Ecto neural progenitor cell (in vitro differentiated cells): ENCODE measurements at regions not wholly inside any gene's neighbourhood (a gene's known extent, or its start where the extent isn't known, plus 50 kb on each side); places are given as distances from the start of the nearest gene placed in this dataset.

ENCODE experiments used
- DNase-seq: peaks from one replicate; pipeline ENCODE4 v3.0.0-alpha.2; 2018; ENCODE audit warnings: low spot score

DNA sequence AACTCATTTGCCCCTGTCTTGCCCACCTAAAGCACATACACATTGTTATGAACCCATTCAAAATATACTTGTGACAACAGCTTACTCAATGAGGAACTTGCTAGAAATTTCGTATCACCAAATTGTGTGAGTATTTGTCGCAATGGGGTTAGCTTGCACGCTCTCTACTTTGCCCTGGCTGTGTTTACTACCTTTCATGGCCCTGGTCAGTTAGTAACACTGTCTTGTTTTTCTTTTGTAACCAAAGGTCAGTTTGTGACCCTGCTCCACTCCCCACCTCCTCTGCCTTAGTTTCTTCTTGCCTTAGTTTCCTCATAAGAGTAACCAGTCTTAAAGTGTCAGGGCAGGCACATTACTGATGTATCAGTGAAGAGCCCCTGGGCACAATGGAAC is 205.8 kb upstream of the EEA1 start:
- DNase-seq = no peak

GRCh38 chr12:93135286-93136239 is 206.5 kb upstream of the EEA1 start:
- DNase-seq = no peak

DNA sequence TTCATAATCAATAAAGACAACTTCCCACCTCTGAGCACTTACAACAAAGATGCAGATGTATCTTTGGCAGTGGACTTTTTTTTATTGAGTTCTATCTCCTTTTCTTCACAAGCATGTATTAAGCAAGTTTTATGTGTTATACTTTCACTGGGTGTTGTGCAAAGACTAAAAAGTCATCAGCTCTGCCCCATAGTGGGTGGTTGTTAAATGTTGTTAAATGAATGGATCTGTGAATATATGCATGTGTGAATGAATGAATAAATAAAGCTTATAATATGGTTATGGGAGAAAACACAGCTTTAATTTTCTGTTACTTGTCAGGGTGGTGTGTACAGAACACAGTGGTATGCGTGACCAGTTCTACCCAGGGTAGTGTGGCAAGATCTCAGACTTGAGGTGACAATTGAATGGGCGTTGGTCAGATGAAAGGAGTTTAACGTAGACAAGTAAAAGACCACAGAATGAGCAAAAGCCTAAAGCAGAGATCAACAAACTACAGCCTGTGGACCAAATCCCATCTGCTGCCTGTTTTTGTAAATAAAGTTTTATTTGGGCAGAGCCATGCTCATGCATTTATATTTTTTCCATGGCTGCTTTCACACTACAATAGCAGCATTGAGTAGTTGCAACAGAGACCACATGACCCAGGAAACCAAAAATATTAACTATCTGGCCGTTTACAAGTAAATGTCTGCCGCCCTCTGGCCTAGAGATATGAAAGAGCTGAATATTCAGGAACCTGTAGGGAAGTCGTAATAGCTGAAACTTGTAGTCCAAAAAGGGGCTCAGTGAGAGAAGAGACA is 207.4 kb upstream of the EEA1 start:
- DNase-seq = no peak

DNA sequence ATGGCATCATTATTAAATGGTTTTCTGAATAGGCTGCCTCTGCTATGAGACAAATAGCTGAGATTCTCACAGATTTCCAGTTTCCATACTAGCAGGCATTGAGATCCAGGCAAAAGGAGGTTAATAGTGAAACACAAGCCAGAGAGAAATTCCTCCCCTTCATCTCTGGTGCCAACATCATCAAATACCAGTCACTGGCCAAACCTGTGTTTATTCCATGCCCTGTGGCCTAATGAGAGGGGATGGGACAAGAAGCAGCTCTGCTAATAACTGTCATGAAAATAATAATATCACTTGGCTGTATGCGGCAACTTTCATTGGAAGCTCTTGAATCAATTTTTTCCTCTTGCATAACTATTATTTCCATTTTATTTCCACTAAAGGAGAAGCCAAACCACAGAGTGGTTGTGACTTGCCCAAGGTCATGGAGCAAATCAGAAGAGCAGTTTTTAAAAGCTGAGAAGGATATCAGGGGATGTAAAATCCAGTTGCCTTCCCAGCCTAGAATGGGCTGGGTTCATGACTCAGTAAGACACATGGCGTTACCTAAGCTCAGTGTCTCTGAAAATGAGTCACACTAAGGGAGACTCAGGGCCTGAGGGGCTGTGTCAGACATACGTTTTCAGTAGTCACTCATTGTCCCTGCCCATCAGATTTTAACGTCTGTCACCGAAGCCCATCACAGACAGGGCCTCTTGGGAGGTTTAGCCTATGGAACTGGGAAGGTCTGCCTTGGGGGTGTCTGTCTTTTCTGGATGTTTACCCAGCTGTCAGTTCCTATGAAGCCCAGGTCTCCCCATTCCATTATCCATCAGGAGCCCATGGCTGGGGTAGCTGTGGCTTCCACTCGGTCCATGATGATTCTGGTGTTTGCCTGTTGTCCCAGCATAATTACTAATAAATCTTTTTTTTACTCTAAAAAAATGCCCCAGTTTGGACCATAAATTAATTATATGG is 208.8 kb upstream of the EEA1 start:
- DNase-seq = no peak

DNA sequence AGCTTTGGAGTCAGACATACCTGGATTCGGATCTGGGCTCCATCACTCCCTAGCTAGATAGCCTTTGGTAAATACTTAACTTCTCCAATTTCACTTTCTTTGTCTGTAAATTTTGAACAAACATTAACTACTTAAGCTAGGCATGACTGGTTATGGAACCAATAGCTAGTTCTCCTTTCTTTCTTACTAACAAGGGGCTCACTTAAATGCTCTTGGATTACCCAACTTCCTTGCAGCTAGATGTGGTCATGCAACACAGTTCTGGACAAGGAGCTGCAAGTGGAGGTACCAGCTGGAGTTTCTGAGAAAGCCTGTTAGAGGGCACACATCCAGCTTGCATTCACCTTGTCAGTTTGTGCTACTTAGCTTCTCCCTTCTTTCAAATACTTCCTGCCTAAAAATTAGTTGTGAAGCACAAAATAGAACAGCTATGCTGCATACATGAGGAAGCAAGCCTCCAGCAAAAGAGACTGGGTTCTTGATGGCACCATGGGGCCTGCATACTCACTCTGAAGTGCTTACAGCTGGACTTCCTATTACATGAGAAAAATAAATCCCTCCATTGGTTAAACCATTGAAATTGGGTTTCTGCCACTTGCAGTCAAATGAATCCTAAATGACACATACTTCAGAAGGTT is 210.1 kb upstream of the EEA1 start:
- no peak for DNase-seq

GRCh38 chr12:93140325-93140724 is 211.2 kb upstream of the EEA1 start:
- no peak for DNase-seq

- no peak for DNase-seq
Observed at GRCh38 chr12:93140801-93141200, 211.7 kb upstream of the EEA1 start.

- DNase-seq = no peak
Observed at GRCh38 chr12:93142881-93143280, 213.8 kb upstream of the EEA1 start.

- DNase-seq = no peak
Observed at GRCh38 chr12:93144109-93144508, 215.0 kb upstream of the EEA1 start.

GRCh38 chr12:93145086-93145485 is 216.0 kb upstream of the EEA1 start:
- no peak for DNase-seq

GRCh38 chr12:93146263-93146939 is 217.3 kb upstream of the EEA1 start:
- DNase-seq = no peak

- DNase-seq = no peak
Observed at GRCh38 chr12:93146970-93147369, 217.9 kb upstream of the EEA1 start.

- DNase-seq = no peak
Observed at GRCh38 chr12:93148412-93148811, 219.3 kb upstream of the EEA1 start.

DNA sequence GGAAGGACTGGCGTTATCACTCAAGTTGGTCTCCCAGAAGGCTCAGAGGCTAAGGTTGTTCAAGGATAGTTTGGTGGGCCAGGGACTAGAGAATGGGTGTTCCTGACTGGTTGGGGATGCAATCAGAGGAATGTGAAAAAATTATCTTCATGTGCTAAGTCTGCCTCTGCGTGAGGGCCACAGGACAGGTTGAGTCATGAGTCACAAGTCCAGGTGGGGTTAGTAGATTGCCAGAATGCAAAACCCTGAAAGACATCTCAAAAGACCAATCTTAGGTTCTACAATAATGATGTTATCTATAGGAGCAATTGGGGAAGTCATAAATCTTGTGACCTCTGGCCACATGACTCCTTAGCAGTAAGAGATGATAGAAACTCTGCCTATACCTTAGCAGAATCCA is 220.1 kb upstream of the EEA1 start:
- DNase-seq = no peak

- DNase-seq = no peak
Observed at GRCh38 chr12:93151079-93151762, 222.1 kb upstream of the EEA1 start.

DNA sequence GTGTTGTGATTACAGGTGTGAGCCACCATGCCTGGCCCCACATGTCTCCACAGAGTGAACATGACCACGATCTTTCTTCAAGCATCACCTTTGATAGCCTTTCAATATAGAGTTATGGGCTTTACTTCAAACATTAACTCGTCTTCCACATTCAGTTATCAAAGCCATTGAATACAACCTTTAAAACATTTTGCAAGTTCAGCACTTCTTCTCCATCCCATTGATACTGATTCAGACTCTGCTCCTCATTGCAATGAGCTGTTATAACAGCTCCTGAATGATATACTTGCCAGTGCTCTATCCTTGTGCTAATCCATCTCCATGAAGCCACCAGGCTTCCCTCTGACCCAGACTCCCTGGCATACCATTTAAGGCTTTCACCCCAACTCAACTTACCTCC is 223.5 kb upstream of the EEA1 start:
- DNase-seq = no peak

GRCh38 chr12:93153321-93153720 is 224.2 kb upstream of the EEA1 start:
- no peak for DNase-seq

- DNase-seq = no peak
Observed at GRCh38 chr12:93154096-93154728, 223.5 kb upstream of the NUDT4 start.

DNA sequence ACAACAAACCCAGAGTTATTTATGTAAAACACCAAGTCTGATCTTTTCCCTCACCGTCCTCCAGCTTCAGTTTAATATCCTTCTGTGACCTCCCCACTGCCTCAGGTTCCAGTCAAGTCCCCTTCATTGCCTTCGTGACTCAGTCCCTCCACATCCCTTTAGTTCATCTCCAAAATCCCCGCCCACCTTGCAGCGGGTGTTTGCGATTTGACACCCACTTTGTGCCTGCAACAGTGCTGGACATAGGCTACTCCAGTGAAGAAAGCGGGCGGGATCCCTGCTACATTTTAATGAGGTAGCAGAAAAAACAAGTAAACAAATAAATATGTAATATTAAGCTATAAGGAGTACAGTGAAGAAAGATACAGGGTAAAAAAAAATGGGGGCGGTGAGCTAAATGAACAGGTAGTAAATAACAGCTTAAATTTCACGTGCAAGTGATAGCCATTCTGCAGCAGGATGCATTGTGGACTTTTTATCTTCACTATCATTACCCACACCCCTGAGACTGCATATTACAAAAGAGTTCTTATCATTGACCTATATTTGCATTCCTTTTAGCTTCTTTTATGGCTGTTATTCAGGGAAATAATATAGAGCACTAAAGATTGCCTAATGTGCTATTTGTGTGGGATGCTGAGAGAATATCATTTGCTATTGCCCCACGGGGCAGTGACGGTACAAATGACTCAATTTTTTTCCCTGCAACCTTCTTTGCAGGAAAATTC is 222.8 kb upstream of the NUDT4 start:
- DNase-seq = no peak
